22Rv1 (cell line): ENCODE measurements at regions not wholly inside any gene's neighbourhood (a gene's known extent, or its start where the extent isn't known, plus 50 kb on each side); places are given as distances from the start of the nearest gene placed in this dataset.

Experiments
- CTCF ChIP-seq: fragments of 450-650 bp; IDR thresholded peaks from 2 replicates; pipeline ENCODE4 v1.5.1; 2017; ENCODE audit warnings: mild to moderate bottlenecking
- ZFX ChIP-seq: fragments of 450-650 bp; IDR thresholded peaks from 2 replicates; pipeline ENCODE4 v1.6.1; 2017; ENCODE audit warnings: antibody characterized with exemption, borderline replicate concordance

- TF ChIP-seq CTCF (no peak), ZFX (no peak)
These were observed 172.3 kb upstream of the TMPO start for GRCh38 chr12:98343002-98343567.
